ENCODE measurements at regions not wholly inside any gene's neighbourhood (a gene's known extent, or its start where the extent isn't known, plus 50 kb on each side); places are given as distances from the start of the nearest gene placed in this dataset.

GRCh38 chr7:68512466-68512865 is 1085.8 kb upstream of the AUTS2 start:
- no peak for DNase-seq (ENCODE audit: low read depth, low spot score)
- CTCF ChIA-PET = no interaction called here
- TF ChIP-seq, protein P1, sequence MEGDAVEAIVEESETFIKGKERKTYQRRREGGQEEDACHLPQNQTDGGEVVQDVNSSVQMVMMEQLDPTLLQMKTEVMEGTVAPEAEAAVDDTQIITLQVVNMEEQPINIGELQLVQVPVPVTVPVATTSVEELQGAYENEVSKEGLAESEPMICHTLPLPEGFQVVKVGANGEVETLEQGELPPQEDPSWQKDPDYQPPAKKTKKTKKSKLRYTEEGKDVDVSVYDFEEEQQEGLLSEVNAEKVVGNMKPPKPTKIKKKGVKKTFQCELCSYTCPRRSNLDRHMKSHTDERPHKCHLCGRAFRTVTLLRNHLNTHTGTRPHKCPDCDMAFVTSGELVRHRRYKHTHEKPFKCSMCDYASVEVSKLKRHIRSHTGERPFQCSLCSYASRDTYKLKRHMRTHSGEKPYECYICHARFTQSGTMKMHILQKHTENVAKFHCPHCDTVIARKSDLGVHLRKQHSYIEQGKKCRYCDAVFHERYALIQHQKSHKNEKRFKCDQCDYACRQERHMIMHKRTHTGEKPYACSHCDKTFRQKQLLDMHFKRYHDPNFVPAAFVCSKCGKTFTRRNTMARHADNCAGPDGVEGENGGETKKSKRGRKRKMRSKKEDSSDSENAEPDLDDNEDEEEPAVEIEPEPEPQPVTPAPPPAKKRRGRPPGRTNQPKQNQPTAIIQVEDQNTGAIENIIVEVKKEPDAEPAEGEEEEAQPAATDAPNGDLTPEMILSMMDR (IDR thresholded peaks at IDR 0.05; ENCODE audit: insufficient read depth, low read length, missing control alignments) = no peak
- POLR2A ChIA-PET = no interaction called here
- no peak overlapping the region for H3K4me3 ChIP-seq (ENCODE audit: low read depth, low read length)

DNA sequence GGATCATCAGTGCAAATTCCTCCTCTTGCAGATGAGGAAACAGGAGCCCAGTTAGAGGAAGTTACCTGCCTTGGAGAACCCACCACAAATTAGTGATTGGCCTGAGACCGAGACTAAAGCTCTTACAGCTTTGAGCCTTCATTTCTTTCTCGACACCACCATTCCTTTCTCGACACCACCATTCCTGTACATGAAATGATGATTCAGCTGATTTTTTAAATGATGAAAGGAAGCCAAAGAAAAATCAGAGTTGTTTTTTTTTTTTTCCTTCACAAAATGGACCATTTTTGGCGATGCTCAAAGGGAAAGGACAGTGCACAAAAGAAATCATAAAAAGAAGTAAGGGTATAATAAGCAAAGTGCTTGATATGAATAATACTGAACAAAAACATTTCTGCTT is 1080.2 kb upstream of the AUTS2 start:
- DNase-seq (ENCODE audit: low read depth, low spot score) = no peak
- TF ChIP-seq, protein P1 (IDR thresholded peaks at IDR 0.05; ENCODE audit: insufficient read depth, low read length, missing control alignments) = no peak
- ChIA-PET CTCF (no interaction called here), POLR2A (no interaction called here)
- no peak overlapping the region for H3K4me3 ChIP-seq (ENCODE audit: low read depth, low read length)

GRCh38 chr7:68524126-68524525 is 1074.1 kb upstream of the AUTS2 start:
- TF ChIP-seq, protein P1 (IDR thresholded peaks at IDR 0.05; ENCODE audit: insufficient read depth, low read length, missing control alignments) = no peak
- H3K4me3 ChIP-seq (ENCODE audit: low read depth, low read length) = no peak overlapping the region
- DNase-seq (ENCODE audit: low read depth, low spot score) = no peak
- POLR2A ChIA-PET = no interaction called here
- CTCF ChIA-PET = interaction anchor here (1.0 kb wide), 1 partner anchor 13 kb away, joined by 3 read pairs; no protein-coding TSS in a partner anchor

GRCh38 chr7:68529221-68529620 is 1069.1 kb upstream of the AUTS2 start:
- CTCF ChIA-PET = no interaction called here
- DNase-seq (ENCODE audit: low read depth, low spot score) = no peak
- POLR2A ChIA-PET = no interaction called here
- TF ChIP-seq, protein P1 (IDR thresholded peaks at IDR 0.05; ENCODE audit: insufficient read depth, low read length, missing control alignments) = no peak
- H3K4me3 ChIP-seq (ENCODE audit: low read depth, low read length) = no peak overlapping the region

GRCh38 chr7:68535266-68535665 is 1063.0 kb upstream of the AUTS2 start:
- DNase-seq (ENCODE audit: low read depth, low spot score) = no peak
- TF ChIP-seq, protein P1 (IDR thresholded peaks at IDR 0.05; ENCODE audit: insufficient read depth, low read length, missing control alignments) = no peak
- CTCF ChIA-PET = no interaction called here
- no peak overlapping the region for H3K4me3 ChIP-seq (ENCODE audit: low read depth, low read length)
- POLR2A ChIA-PET = interaction anchor here (0.6 kb wide), 1 partner anchor 91 kb away, joined by 3 read pairs; no protein-coding TSS in a partner anchor

GRCh38 chr7:68537051-68537773 is 1061.1 kb upstream of the AUTS2 start:
- DNase-seq (ENCODE audit: low read depth, low spot score) = no peak
- H3K4me3 ChIP-seq (ENCODE audit: low read depth, low read length) = no peak overlapping the region
- TF ChIP-seq, protein P1 (IDR thresholded peaks at IDR 0.05; ENCODE audit: insufficient read depth, low read length, missing control alignments) = no peak
- CTCF ChIA-PET = no interaction called here
- POLR2A ChIA-PET = no interaction called here
